Fibroblast of lung (primary cell): ENCODE measurements at regions not wholly inside any gene's neighbourhood (a gene's known extent, or its start where the extent isn't known, plus 50 kb on each side); places are given as distances from the start of the nearest gene placed in this dataset.

Experiments
- DNase-seq, 2 donors: peaks; one replicate each; pipeline versions ENCODE4 v3.0.0 to v3.0.0-alpha.2; 2010; ENCODE audit warnings: low read depth in 2 of 2
- H2AFZ ChIP-seq: 2 replicates; pipeline ENCODE4 v1.5.1; 2012; ENCODE audit warnings: low read length, control low read depth, inconsistent platforms
- H3K27ac ChIP-seq: 2 replicates; pipeline ENCODE4 v1.5.1; 2011; ENCODE audit warnings: low read length, control low read depth; ENCODE audit not compliant: insufficient read depth
- H3K27me3 ChIP-seq: 2 replicates; pipeline ENCODE4 v1.5.1; 2011; ENCODE audit warnings: mild to moderate bottlenecking, low read length; ENCODE audit not compliant: control insufficient read depth, insufficient read depth
- H3K36me3 ChIP-seq: 2 replicates; pipeline ENCODE4 v1.5.1; 2011; ENCODE audit warnings: low read length; ENCODE audit not compliant: control insufficient read depth, insufficient read depth
- H3K4me1 ChIP-seq: 2 replicates; pipeline ENCODE4 v1.5.1; 2011; ENCODE audit warnings: low read length; ENCODE audit not compliant: control insufficient read depth, insufficient read depth; ENCODE audit errors: extremely low read depth
- H3K4me2 ChIP-seq: 2 replicates; pipeline ENCODE4 v1.5.1; 2011; ENCODE audit warnings: low read length, control low read depth; ENCODE audit not compliant: insufficient read depth; ENCODE audit errors: extremely low read depth
- H3K4me3 ChIP-seq, 4 experiments: fragments of 200-600 bp in 1 of 4; sonication (generic) in 1 of 4; replicated peaks in 1 of 4; 2 replicates each; pipeline ENCODE4 v1.5.1; 2011 to 2016; ENCODE audit warnings: low read length in 4 of 4, low read depth in 3 of 4, mild to moderate bottlenecking in 3 of 4, control low read depth in 2 of 4, inconsistent platforms in 1 of 4, mixed read lengths in 1 of 4; ENCODE audit not compliant: insufficient read depth in 1 of 4; ENCODE audit errors: control extremely low read depth in 1 of 4
- H3K79me2 ChIP-seq: 2 replicates; pipeline ENCODE4 v1.5.1; 2012; ENCODE audit warnings: mild to moderate bottlenecking, low read length, inconsistent platforms; ENCODE audit not compliant: control insufficient read depth, insufficient read depth
- H3K9ac ChIP-seq: 2 replicates; pipeline ENCODE4 v1.5.1; 2011; ENCODE audit warnings: mild to moderate bottlenecking, low read length, control low read depth; ENCODE audit not compliant: insufficient read depth
- H3K9me3 ChIP-seq: 2 replicates; pipeline ENCODE4 v1.5.1; 2012; ENCODE audit warnings: low read depth, low read length; ENCODE audit not compliant: control insufficient read depth, insufficient read depth
- H4K20me1 ChIP-seq: 2 replicates; pipeline ENCODE4 v1.5.1; 2011; ENCODE audit warnings: low read length; ENCODE audit not compliant: control insufficient read depth, insufficient read depth; ENCODE audit errors: extremely low read depth
- CTCF ChIP-seq, 2 donors: IDR thresholded peaks in 1 of 2; conservative IDR thresholded peaks in 1 of 2; 1 replicate in 1 of 2; 2 replicates in 1 of 2; pipeline ENCODE4 v1.5.1; 2011 to 2012; ENCODE audit warnings: low read length in 2 of 2, control low read depth in 1 of 2, inconsistent platforms in 1 of 2, low read depth in 1 of 2, mild to moderate bottlenecking in 1 of 2
- EZH2 ChIP-seq: IDR thresholded peaks from 2 replicates; pipeline ENCODE4 v1.5.1; 2012; ENCODE audit warnings: low read length, control low read depth, mild to moderate bottlenecking; ENCODE audit errors: missing control alignments

- peak overlapping the region; percentile 27 for H3K4me2 ChIP-seq
- no peak overlapping the region for H2AFZ ChIP-seq
- no peaks in the 10 kb centered on the region for H3K27me3 ChIP-seq
- H4K20me1 ChIP-seq: no peaks in the 10 kb centered on the region
- no peak overlapping the region for H3K9ac ChIP-seq
- no peak overlapping the region for H3K27ac ChIP-seq
- no peaks in the 10 kb centered on the region for H3K9me3 ChIP-seq
- TF ChIP-seq EZH2: no peak
- TF ChIP-seq CTCF (conservative IDR thresholded peaks at IDR 0.05 in 1 of 2, IDR thresholded peaks at IDR 0.05 in 1 of 2; ENCODE audit: low read depth in 1 of 2, low read length in 2 of 2): no peak
- no peak overlapping the region for H3K4me3 ChIP-seq
- no peak for DNase-seq
- peaks cover 20% of the 10 kb centered on the region for H3K79me2 ChIP-seq
- peaks cover 3% of the 10 kb centered on the region for H3K4me1 ChIP-seq
- no peaks in the 10 kb centered on the region for H3K36me3 ChIP-seq
Measured at GRCh38 chr2:120875431-120875830, 139.8 kb downstream of the GLI2 start.

- Histone ChIP-seq H3K79me2 (peaks cover 18% of the 10 kb centered on the region), H3K4me2 (no peak overlapping the region), H4K20me1 (no peaks in the 10 kb centered on the region), H3K27me3 (no peaks in the 10 kb centered on the region), H3K9ac (no peak overlapping the region), H2AFZ (no peak overlapping the region), H3K27ac (no peak overlapping the region), H3K36me3 (no peaks in the 10 kb centered on the region), H3K4me3 (no peak overlapping the region), H3K9me3 (no peaks in the 10 kb centered on the region), H3K4me1 (peaks cover 3% of the 10 kb centered on the region)
- no peak for DNase-seq
- TF ChIP-seq CTCF (conservative IDR thresholded peaks at IDR 0.05 in 1 of 2, IDR thresholded peaks at IDR 0.05 in 1 of 2; ENCODE audit: low read depth in 1 of 2, low read length in 2 of 2): no peak
- no peak for TF ChIP-seq EZH2
Measured at GRCh38 chr2:120876526-120877280, 141.0 kb downstream of the GLI2 start.

GRCh38 chr2:120877409-120877808 is 141.7 kb downstream of the GLI2 start:
- Histone ChIP-seq H3K4me1 (peaks cover 3% of the 10 kb centered on the region), H2AFZ (no peak overlapping the region)

More at GRCh38 chr2:120877409-120877808, 141.7 kb downstream of the GLI2 start:
- H3K27me3 ChIP-seq: no peaks in the 10 kb centered on the region
- peaks cover 20% of the 10 kb centered on the region for H3K79me2 ChIP-seq
- H3K4me2 ChIP-seq: no peak overlapping the region
- no peak overlapping the region for H3K4me3 ChIP-seq
- TF ChIP-seq CTCF (conservative IDR thresholded peaks at IDR 0.05 in 1 of 2, IDR thresholded peaks at IDR 0.05 in 1 of 2; ENCODE audit: low read depth in 1 of 2, low read length in 2 of 2) (no peak), EZH2 (no peak)
- DNase-seq: no peak
- no peaks in the 10 kb centered on the region for H3K36me3 ChIP-seq
- no peak overlapping the region for H3K9ac ChIP-seq
- H3K27ac ChIP-seq: no peak overlapping the region
- no peaks in the 10 kb centered on the region for H3K9me3 ChIP-seq
- H4K20me1 ChIP-seq: no peaks in the 10 kb centered on the region
